HG02938 (cell line): ENCODE measurements at regions not wholly inside any gene's neighbourhood (a gene's known extent, or its start where the extent isn't known, plus 50 kb on each side); places are given as distances from the start of the nearest gene placed in this dataset.

Source experiments
- ATAC-seq: cut with Tn5 transposase; IDR thresholded peaks from one replicate; pipeline ENCODE4 v1.9.1; 2021; ENCODE audit warnings: mild to moderate bottlenecking, moderate library complexity; ENCODE audit not compliant: unreplicated experiment

- peak; percentile 80 for ATAC-seq
These were observed 175.3 kb upstream of the CST7 start for GRCh38 chr20:24773751-24774201.

- ATAC-seq: no peak
These were observed 173.1 kb upstream of the CST7 start for GRCh38 chr20:24775966-24776365.

DNA sequence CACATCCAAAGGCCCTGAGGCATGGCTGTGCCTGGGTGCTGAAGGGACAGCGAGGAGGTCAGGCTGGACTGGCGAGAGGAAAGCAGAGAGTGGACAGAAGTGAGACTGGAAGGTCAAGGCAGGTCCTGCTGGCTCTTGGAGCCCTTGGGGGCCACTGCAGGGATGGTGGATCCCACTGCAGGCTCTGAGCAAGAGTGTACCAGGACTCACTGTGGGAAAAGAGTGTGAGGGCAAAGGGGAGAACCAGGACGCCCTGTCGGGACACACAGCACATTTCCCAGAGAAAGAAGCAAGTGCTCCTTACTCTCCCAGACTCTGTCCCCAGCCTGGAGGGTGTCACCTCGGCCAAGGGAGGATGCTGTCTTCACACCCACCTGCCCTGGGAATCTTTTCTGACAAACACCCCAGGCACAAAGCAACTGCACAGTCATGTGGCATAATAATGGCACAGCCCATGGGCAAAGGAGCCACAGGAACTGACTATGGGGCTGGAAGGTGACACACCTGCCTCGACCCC is 172.3 kb upstream of the CST7 start:
- no peak for ATAC-seq

DNA sequence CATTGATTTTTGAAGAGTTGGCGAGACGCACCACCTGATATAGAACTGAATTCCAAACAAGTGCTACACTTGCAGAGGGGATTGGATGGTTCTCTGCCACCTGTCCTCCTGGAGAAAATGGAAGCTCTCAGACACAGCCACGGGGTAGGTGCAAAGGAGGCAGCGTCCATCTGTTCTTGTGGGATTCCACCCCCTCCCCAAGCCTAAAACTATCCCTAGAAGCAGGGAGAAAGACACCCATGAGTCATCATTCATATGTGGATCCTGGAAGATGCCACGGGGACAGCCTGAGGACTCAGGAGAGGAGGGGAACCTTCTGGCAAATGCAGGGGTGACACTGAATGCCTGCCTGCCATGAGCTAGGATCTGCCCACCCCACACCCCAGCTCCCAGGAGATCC is 171.3 kb upstream of the CST7 start:
- ATAC-seq: no peak

GRCh38 chr20:24778585-24779031 is 170.5 kb upstream of the CST7 start:
- ATAC-seq: no peak

DNA sequence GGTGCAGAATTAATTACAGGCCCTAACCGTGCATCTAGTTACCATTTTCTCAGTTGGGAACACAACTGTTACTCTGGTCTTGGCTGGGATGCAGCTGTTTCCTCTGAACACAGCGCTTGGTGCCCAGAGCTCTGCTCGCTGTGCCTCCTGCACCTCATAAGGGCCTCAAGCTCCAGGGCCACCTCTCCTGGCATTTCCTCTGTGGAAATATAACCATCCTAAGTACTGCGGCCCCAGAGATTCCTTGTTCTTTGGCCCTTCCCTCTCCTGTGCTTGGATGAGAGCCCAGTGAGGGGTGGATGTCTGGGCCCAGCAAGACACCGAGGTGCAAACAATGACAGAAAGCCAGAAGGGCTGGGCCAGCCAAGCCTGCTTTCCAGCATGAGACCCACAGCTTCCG is 169.9 kb upstream of the CST7 start:
- ATAC-seq: no peak

GRCh38 chr20:24779946-24780345 is 169.1 kb upstream of the CST7 start:
- ATAC-seq: no peak

- no peak for ATAC-seq
These were observed 168.2 kb upstream of the CST7 start for GRCh38 chr20:24780674-24781417.

DNA sequence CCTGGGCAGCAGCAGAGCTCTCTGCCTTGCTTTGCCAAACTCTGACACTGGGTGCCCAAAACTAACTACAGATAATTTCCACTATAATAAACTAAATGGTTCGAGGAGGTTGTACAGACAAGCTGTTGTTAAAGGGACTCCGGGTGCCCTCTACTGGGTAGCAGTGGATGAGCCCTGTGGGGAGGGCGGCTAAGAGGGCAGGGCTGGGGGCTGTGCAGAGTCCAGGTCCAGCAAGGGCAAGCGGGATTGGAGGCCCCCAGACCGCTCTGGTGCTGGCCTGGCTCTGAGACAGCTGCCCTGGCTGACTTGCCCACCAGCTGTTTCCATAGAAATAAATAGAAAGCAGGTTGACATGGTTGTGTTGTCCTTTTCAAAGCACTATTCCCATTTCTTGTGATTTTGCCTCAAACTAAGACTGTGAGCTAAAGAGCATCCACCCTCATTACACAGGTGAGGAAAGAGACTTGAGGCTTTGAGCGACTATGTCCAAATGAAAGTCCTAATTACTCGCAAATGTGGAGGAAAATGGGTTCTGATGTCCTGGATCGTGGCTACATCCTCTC is 167.6 kb upstream of the CST7 start:
- ATAC-seq: no peak

DNA sequence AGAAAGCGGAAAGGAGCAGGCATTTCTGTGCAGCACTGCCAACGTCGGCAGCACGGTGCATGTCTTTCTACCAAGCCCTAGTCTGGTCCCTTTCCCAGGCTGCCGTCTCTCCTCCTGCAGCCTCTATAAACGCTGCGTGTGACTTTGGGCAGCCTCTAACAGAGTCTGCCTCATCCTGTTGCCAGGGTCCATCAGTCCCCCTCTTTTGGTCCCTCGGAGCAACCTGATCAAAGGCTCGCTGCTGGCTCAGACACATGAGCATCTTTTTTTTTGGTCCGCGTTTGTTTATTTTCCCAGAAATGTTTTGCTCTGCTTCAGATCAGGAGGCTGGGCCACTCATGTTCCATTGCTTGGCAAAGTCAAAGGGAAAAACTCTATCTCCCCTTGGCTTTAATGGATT is 166.8 kb upstream of the CST7 start:
- no peak for ATAC-seq

- ATAC-seq: no peak
These were observed 166.1 kb upstream of the CST7 start for GRCh38 chr20:24782801-24783630.

DNA sequence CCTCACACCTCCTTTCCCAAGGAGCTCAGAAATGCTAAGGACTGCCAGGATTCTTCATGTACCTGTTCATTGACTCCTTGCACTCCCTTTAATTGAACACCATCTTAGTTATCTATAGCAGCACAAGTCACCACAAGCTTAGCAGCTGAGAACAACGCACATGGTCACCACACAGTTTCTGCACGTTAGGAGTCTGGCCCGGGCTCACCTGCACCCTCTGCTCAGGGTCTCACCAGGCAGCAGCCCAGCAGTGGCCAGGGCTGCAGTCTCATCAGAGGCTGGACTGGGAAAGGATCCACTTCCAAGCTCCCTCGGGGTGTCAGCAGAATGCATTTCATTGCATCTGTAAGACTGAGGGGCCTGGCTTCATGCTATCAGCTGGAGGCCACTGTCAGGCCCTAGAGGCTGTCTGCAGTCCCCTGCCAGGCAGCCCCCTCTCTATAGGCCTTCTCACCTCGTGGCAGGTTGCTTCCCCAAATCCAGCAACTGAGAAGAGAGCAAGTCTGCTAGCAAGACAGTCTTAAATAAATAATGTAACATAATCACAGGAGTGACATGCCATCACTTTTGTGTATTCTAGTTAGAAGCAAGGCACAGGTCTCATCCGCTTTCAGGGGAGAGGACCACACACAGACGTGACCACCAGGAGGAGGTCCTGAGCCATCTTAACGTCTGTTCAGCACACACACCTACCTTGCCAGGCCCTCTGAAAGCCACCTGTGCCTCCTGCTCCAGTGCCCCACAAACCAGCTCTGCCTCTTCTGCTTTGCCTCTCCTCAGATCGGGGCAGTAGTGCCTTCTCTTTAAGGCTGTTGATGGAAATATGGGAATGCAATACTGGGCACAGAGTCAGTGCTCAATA is 165.2 kb upstream of the CST7 start:
- no peak for ATAC-seq

- no peak for ATAC-seq
These were observed 164.5 kb upstream of the CST7 start for GRCh38 chr20:24784607-24785006.

DNA sequence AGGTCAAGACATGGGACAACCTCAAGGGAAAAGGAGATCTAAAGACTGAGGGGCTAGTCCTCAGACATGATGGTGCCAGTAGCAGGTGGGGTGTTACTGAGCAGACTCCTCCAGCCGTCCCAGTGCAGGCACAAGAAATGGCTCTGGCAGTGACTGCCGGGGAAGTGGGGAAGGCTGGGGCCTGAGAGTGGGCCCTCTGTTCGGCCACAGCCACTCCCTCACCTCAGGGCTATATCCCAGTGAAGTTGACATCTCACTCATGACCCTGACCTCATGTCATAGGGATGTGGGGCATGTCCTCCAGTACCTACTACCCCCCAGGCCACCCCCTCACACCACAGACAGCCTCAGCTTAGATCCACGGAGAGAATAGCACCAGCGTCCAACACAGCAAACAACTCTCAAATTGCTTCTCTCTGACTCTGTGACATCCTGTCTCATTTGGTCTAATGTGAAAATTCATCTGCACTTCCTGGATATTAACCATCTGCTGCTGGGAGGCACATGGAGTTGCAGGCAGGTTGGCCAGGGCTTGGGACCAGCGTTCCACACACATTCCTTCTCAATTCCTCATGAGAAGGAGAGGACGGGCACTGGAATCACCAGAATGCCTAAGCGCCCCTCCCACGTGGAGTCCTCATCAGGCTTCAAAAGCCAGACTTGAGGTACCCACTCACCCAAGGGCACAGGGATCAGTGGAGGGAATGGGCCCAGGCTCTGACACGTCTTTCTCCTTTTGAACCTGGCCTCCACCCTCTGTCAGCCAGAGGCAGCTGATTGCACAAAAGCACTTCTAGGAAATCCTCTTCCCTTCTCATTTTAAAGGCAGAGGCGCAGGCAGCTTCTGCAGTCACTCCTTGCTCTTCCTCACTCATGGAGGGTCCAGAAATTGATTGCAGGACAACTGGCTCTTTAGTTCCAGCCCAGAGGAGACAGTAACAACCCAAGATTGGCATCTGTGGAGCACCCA is 163.6 kb upstream of the CST7 start:
- no peak for ATAC-seq

DNA sequence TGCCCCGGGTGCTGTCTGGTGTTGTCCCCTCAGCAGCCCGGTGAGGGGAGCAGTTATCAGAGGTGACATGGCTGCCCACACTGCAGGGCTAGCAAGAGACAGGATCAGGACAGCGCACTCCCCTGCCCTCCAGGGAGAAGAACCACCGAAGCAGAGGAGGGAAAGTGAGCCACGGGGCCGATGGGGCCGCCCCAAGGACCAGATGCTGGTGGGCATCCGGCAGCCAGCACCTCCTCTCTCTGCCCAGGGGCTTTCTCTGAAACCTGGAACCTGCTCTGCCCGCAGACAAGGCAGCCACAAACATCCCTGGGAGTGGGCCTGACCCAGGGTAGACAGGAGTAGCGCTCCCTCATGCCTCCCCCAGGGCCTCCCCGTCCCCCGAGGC is 163.0 kb upstream of the CST7 start:
- ATAC-seq: no peak

DNA sequence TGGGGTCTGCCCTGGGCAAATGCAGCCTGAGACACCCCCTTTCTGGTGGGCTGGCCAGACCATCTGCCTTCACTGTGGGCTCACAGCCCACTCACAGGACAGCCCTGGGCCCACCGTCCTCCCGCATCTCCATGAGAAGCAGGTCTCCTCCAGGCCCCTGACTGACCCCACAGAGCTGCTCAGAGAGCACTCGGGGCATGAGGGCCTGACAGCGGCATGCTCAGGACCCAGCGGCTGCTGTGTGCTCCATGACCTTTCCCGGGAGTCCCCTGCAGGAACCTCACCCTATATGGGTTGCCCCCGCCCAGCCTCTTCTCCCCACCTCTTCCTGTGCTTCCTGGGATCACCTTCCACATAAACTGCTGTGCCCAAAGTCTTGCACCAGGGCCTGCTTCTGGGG is 162.4 kb upstream of the CST7 start:
- ATAC-seq: no peak

DNA sequence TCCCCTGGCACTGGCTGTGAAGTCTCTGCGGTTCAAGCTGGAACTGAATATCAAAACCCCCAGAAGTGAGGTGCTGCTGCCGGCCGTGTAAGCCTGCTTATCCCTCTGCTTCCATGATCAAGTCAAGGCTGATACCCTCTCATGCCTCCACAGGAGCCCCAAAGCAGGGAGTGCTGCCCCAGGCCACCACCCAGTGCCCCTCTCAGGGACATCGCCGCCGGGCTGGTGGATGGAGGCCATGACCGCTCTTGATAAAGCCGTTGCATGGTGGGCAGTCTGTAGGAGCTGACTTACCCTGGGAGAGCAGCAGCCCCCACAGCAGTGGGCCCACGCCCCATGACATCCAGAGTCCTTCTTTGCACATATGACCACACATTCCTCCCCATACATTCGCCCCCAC is 162.0 kb upstream of the CST7 start:
- no peak for ATAC-seq

DNA sequence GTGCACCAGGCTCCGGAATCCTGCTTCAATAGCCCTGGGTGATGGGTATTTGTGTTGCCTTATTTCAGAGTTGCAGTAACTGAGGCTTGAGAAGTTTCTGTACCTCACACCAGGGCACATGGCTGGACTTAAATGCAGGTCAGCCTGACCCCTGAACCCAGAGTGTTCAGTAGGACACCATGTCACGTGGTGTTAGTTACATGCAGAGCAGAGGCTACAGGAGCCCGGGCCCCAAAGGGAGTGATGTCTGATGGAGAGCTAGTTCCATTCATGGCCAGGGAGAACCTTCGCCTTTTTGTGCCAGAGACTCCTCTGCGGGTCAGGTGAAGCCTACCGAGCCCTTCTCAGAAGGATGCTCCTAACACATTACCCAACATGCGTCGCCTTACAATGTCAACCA is 161.4 kb upstream of the CST7 start:
- no peak for ATAC-seq

DNA sequence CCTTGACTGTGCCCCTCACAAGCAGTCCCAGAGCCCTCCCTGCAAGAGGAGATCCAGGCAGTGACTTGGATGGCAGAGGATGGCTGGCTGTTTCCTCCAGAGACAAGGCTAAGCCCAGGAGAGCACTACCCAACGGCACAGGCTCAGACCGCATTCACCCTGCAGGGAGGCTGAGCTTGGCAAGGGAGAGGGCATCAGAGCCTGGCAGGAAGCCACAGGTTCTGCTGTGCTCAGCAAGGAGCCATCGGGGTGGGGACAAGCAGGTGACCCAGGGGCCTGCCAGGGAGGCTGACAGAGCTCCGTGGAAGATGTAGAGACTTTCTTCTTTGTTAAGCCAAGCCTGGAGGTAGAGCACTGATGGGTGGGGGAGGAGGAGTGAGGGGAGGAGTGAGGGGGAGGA is 159.2 kb upstream of the CST7 start:
- ATAC-seq: no peak
